HG03460 (cell line): ENCODE measurements at regions not wholly inside any gene's neighbourhood (a gene's known extent, or its start where the extent isn't known, plus 50 kb on each side); places are given as distances from the start of the nearest gene placed in this dataset.

Experiments
- ATAC-seq: cut with Tn5 transposase; IDR thresholded peaks from one replicate; pipeline ENCODE4 v1.9.1; 2021; ENCODE audit not compliant: unreplicated experiment

GRCh38 chr4:12244973-12245372 is 816.3 kb upstream of the HS3ST1 start:
- no peak for ATAC-seq

DNA sequence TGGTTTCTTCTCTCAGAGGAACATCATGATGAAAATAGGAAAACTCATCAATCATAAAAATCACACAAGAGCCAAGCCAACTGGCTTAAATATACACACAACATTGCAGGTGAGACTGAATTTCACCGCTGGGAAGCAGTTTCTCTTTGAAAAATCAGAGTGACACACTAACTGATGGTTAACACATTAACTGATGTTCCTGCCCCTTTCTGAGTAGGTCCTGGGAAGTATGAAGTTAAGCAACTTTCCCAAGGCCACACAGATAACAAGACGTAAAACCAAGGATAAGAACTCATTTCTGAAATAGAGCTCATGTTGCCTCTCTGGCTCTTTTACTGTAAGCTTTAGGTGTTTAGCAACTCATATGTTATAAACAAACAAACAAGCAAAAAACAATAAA is 813.7 kb upstream of the HS3ST1 start:
- ATAC-seq, result no peak

GRCh38 chr4:12239897-12240636 is 811.4 kb upstream of the HS3ST1 start:
- ATAC-seq, result no peak

GRCh38 chr4:12231098-12231497 is 802.4 kb upstream of the HS3ST1 start:
- no peak for ATAC-seq

DNA sequence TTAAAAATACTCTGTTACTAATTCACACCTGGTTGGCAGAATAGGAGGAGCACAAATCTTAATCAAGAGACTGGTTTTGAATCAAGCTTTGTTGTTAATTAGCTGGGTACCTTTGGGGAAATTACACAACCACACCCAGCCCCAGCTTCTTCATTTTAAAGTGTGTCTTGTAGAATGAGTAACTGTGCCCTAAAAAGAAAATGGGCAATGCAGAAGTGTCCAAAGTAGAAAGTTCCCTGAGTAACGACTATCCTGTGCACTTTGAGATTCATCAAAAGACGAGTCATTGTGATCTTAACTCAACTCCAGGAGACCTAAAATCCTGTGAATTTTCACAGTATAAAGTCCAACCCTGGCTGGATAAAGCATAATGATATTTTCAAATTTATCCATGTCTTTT is 792.3 kb upstream of the HS3ST1 start:
- ATAC-seq, result no peak

GRCh38 chr4:12211636-12212035 is 782.9 kb upstream of the HS3ST1 start:
- no peak for ATAC-seq

DNA sequence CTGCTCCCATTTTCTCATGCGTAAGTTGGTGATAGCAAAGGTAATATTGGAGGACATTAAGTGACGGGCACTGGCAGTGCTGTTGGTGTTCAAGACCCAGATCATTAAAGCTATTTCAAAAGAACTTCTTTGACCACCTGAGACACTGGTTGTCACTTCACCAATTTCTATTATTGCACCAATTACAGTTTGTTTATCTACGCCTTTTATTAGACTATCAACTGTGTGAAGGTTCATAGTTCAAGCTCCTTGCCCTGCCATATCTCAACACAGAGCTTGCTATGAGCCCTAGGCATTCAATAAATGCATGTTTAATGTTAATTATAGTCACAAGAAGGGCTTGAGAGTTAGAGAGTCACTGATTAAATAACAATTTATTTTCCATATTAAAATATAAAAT is 778.7 kb upstream of the HS3ST1 start:
- ATAC-seq, result no peak

- no peak for ATAC-seq
Observed at GRCh38 chr4:12206091-12206490, 777.4 kb upstream of the HS3ST1 start.

GRCh38 chr4:12203945-12204344 is 775.3 kb upstream of the HS3ST1 start:
- no peak for ATAC-seq

- ATAC-seq, result no peak
Observed at GRCh38 chr4:12200226-12200625, 771.5 kb upstream of the HS3ST1 start.

- ATAC-seq, result no peak
Observed at GRCh38 chr4:12186526-12186925, 757.8 kb upstream of the HS3ST1 start.

GRCh38 chr4:12178614-12179610 is 750.2 kb upstream of the HS3ST1 start:
- no peak for ATAC-seq

- no peak for ATAC-seq
Observed at GRCh38 chr4:12177416-12177815, 748.7 kb upstream of the HS3ST1 start.

GRCh38 chr4:12173496-12173895 is 744.8 kb upstream of the HS3ST1 start:
- ATAC-seq, result no peak

DNA sequence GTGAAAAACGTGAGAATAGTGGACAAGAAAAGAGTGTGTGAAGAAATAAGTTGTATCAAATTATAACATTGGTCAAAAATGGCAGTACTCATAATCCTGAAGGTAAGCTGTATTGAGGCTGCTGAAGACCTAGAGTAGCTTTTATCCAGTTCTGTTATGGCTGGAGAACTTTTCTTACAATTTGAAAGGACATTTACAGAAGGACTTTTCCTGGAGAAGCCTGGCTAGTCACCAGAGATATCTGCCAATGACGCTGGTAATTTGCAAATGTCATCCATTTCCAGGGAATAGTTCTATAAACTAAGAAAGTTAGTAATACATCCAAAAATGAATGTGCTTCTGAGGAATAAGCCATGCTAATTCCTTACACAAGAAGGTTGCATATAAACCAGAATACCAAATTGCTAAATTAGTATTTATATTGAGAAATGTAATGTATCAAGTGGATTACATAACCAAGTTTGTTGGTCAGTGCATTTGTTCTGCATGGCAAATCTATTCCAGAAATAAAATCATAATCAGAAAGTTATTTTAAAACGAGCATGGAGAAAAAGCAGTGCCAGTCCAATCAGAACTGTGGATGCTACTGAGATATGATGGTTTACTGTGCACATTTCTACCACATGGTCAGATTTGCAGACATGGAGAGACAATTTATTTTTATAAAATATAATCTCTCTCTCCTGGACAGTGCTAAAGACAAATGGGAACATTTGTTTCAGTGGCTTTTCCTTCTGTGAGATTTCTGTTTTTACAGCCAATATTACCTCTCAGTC is 743.7 kb upstream of the HS3ST1 start:
- ATAC-seq, result no peak

GRCh38 chr4:12170308-12170707 is 741.6 kb upstream of the HS3ST1 start:
- ATAC-seq, result no peak

- ATAC-seq, result no peak
Observed at GRCh38 chr4:12165616-12166015, 736.9 kb upstream of the HS3ST1 start.

DNA sequence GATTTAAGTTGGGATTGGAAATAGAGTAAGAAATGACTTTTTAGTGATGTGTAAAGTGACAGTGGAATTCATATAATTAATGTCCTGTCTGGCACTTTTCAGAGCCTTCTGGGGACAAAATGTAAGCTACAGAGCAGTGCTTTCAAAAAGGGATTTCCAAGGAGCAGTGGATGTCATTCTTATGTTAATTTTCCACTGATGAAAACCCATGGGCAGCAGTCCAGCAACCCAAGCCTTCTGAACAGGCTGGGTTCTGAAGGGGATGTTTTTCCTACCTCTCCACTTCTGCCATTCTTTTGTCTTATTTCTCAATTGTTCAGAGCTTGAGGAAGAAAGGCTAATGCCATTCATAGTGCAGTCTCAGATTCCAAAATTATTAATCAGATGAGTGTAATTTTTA is 717.6 kb upstream of the HS3ST1 start:
- no peak for ATAC-seq

GRCh38 chr4:12145768-12146167 is 717.1 kb upstream of the HS3ST1 start:
- ATAC-seq, result no peak

DNA sequence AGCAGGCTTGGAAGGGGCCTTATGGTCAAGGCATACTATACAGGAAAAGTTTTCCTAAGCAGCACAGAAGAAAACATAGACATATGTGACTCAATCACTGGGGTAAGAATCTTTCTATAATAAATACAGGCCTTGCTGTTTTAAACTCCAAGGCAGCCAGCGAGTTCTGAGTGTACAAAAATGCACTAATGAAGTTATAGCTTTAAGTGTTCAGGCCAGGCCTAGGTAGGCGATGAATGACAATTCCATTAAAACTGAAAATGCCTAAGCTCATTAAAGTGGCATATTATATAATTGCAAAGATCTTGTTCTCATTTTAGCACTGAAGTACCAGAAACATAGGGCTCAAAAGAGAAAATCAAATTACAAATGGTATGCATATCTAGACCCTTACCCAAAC is 716.4 kb upstream of the HS3ST1 start:
- no peak for ATAC-seq

DNA sequence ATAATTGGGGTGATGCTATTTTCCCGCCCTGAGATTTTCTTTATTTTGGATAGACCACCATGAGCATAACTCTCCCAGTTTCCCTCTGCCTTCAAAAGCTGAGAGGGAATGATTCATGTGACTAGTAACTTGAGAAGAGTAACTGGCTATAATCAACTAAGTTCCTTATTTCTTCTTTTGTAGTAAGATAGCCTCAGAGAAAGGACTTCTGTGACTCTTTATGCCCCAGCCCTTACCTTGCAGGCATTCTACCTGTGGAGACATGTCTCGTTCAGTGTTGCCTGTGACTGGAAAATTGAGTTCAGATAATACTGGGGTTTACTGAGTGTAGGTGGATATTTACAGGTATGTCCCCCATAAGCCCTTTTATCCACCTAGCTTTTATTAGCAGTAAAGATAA is 715.4 kb upstream of the HS3ST1 start:
- ATAC-seq, result no peak
